B cell (primary cell): ENCODE measurements at regions not wholly inside any gene's neighbourhood (a gene's known extent, or its start where the extent isn't known, plus 50 kb on each side); places are given as distances from the start of the nearest gene placed in this dataset.

Source experiments
- ATAC-seq: fragments of 200-7000 bp; cut with Tn5 transposase; one replicate; pipeline ENCODE4 v1.10.0; 2021; ENCODE audit warnings: low read depth, mild to moderate bottlenecking, moderate number of reproducible peaks, moderate library complexity
- CTCF ChIA-PET: fragments of 350-600 bp; sonication (Branson Sonifier 250); formaldehyde crosslinking; loops from one replicate; lab custom pipeline; 2021; ENCODE audit warnings: antibody characterized with exemption, inconsistent platforms; lab: Charles Lee
- POLR2A ChIA-PET: fragments of 350-600 bp; sonication (Branson Sonifier 250); formaldehyde crosslinking; loops from one replicate; lab custom pipeline; 2021; ENCODE audit warnings: antibody characterized with exemption; lab: Charles Lee
- DNase-seq: peaks from one replicate; pipeline ENCODE4 v3.0.0; 2013
- H2AFZ ChIP-seq: 2 replicates; pipeline ENCODE4 v1.6.1; 2012; ENCODE audit warnings: mild to moderate bottlenecking, low read depth, low read length; ENCODE audit not compliant: insufficient read depth, poor library complexity, severe bottlenecking
- H3K27ac ChIP-seq, 2 donors: 1 replicate in 1 of 2; 2 replicates in 1 of 2; pipeline ENCODE4 v1.5.1; 2012 to 2013; ENCODE audit warnings: low read length in 2 of 2, mild to moderate bottlenecking in 2 of 2, moderate library complexity in 1 of 2
- H3K27me3 ChIP-seq, 4 experiments: fragments of 200-600 bp in 1 of 4; sonication (generic) in 1 of 4; replicated peaks in 1 of 4; 1 replicate in 2 of 4; 2 replicates in 2 of 4; pipeline versions ENCODE4 v1.6.1 to v1.7.0; 2013 to 2016; ENCODE audit warnings: low read length in 3 of 4, mild to moderate bottlenecking in 2 of 4, mixed read lengths in 1 of 4, moderate library complexity in 1 of 4; ENCODE audit not compliant: insufficient read depth in 4 of 4, control insufficient read depth in 3 of 4; ENCODE audit errors: control extremely low read depth in 1 of 4
- H3K36me3 ChIP-seq, 2 experiments: replicated peaks in 1 of 2; 1 replicate in 1 of 2; 2 replicates in 1 of 2; pipeline versions ENCODE4 v1.6.1 to v1.7.1; 2013; ENCODE audit warnings: low read length in 1 of 2; ENCODE audit not compliant: insufficient read depth in 2 of 2, control insufficient read depth in 1 of 2; ENCODE audit errors: control extremely low read depth in 1 of 2, extremely low read depth in 1 of 2
- H3K4me1 ChIP-seq, 2 donors: fragments of 200-600 bp in 1 of 2; sonication (generic) in 1 of 2; 1 replicate in 1 of 2; 2 replicates in 1 of 2; pipeline versions ENCODE4 v1.5.1 to v1.6.1; 2013 to 2017; ENCODE audit warnings: low read length in 2 of 2; ENCODE audit not compliant: control insufficient read depth in 2 of 2, insufficient read depth in 2 of 2
- H3K4me2 ChIP-seq: replicated peaks from 2 replicates; pipeline ENCODE3; 2012; ENCODE audit warnings: mild to moderate bottlenecking, low read depth, low read length; ENCODE audit not compliant: poor library complexity, severe bottlenecking
- H3K4me3 ChIP-seq, 5 experiments: fragments of 200-600 bp in 1 of 5; sonication (generic) in 1 of 5; 1 replicate in 3 of 5; 2 replicates in 2 of 5; pipeline versions ENCODE4 v1.5.1 to v1.7.0; 2011 to 2016; ENCODE audit warnings: low read length in 4 of 5, mild to moderate bottlenecking in 4 of 5, low read depth in 2 of 5, control low read depth in 1 of 5, moderate library complexity in 1 of 5; ENCODE audit not compliant: insufficient read depth in 1 of 5; ENCODE audit errors: control extremely low read depth in 1 of 5, extremely low read depth in 1 of 5
- H3K79me2 ChIP-seq: fragments of 200-600 bp; sonication (generic); one replicate; pipeline ENCODE4 v1.6.0; 2016; ENCODE audit warnings: low read length; ENCODE audit not compliant: control insufficient read depth, insufficient read depth
- H3K9ac ChIP-seq: fragments of 200-600 bp; sonication (generic); 2 replicates; pipeline ENCODE4 v1.6.1; 2017; ENCODE audit warnings: mild to moderate bottlenecking, low read length, moderate library complexity
- H3K9me3 ChIP-seq, 3 donors: one replicate each; pipeline versions ENCODE4 v1.6.1 to v1.7.1; 2013; ENCODE audit warnings: low read length in 2 of 3; ENCODE audit not compliant: control insufficient read depth in 2 of 3, insufficient read depth in 1 of 3; ENCODE audit errors: control extremely low read depth in 1 of 3
- H4K20me1 ChIP-seq: 2 replicates; pipeline ENCODE4 v1.6.0; 2012; ENCODE audit warnings: mild to moderate bottlenecking, low read length; ENCODE audit not compliant: insufficient read depth, control insufficient read depth, poor library complexity, severe bottlenecking
- H3K27ac Mint-ChIP-seq: one replicate; pipeline ENCODE4 v1.8.0; 2021; ENCODE audit warnings: mixed read lengths
- H3K27me3 Mint-ChIP-seq: one replicate; pipeline ENCODE4 v1.8.0; 2021; ENCODE audit warnings: mixed read lengths
- H3K4me1 Mint-ChIP-seq: one replicate; pipeline ENCODE4 v1.8.0; 2021; ENCODE audit warnings: mixed read lengths
- H3K4me3 Mint-ChIP-seq: one replicate; pipeline ENCODE4 v1.8.0; 2021; ENCODE audit warnings: mixed read lengths
- H3K9me3 Mint-ChIP-seq: one replicate; pipeline ENCODE4 v1.8.0; 2022; ENCODE audit warnings: mixed read lengths; ENCODE audit not compliant: insufficient read depth
- CTCF ChIP-seq: fragments of 200-600 bp; IDR thresholded peaks from one replicate; pipeline ENCODE4 v1.8.0; 2022; ENCODE audit warnings: antibody characterized with exemption, mild to moderate bottlenecking
- EZH2 ChIP-seq: IDR thresholded peaks from 2 replicates; pipeline ENCODE4 v1.6.1; 2012; ENCODE audit warnings: borderline replicate concordance, low read depth, mild to moderate bottlenecking, moderate library complexity, low read length; ENCODE audit not compliant: insufficient read depth, poor library complexity, severe bottlenecking
- WGBS: methylation state at CpG from one replicate; pipeline ENCODE4 v1.1.5; 2013; ENCODE audit warnings: missing lambda C conversion rate; ENCODE audit not compliant: insufficient coverage; 5-methylcytosine and 5-hydroxymethylcytosine counted together
- intact Hi-C: fragments of 100-400 bp; cut with micrococcal nuclease; formaldehyde crosslinking; loops from one replicate; pipeline ENCODE4 v1.10.0; 2022

DNA sequence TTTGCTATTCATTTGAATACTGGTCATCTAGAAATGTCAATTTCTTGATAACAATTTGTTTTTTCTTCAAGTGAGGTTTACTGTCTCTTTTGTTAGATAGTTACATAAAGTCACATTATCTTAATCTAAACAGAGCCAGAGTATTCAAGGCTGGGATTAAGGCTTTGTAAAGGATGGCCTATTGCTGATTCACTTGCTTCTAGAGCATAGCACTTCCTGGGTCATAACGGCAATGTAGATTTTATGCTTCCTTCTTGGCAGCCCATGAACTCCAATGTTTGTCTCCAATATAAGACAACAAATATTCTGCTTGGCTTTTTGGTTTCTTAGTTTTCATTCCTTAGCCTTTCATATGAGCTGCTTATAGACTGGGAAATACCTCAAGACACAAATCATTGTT, 2007.9 kb upstream of the CDH6 start:
- no peak overlapping the region for H3K27ac ChIP-seq
- no peaks in the 10 kb centered on the region for H3K9me3 ChIP-seq
- Mint-ChIP-seq H3K4me1 (no peaks in the 10 kb centered on the region), H3K4me3 (no peak overlapping the region), H3K27ac (no peak overlapping the region), H3K9me3 (no peaks in the 10 kb centered on the region), H3K27me3 (no peaks in the 10 kb centered on the region)
- H3K4me2 ChIP-seq = no peak overlapping the region
- no peaks in the 10 kb centered on the region for H3K27me3 ChIP-seq
- H3K4me1 ChIP-seq = no peaks in the 10 kb centered on the region
- 100% methylated on average over 1 of the region's 1 CpG for WGBS
- TF ChIP-seq CTCF = no peak
- no peak for TF ChIP-seq EZH2
- H3K36me3 ChIP-seq = no peaks in the 10 kb centered on the region
- no peak overlapping the region for H3K4me3 ChIP-seq
- ATAC-seq = no peak
- no peak overlapping the region for H2AFZ ChIP-seq
- CTCF ChIA-PET = no interaction called here
- no peak overlapping the region for H3K9ac ChIP-seq
- no peaks in the 10 kb centered on the region for H4K20me1 ChIP-seq
- POLR2A ChIA-PET = no interaction called here
- intact Hi-C loops = no loop called here
- H3K79me2 ChIP-seq = no peaks in the 10 kb centered on the region
- no peak for DNase-seq

DNA sequence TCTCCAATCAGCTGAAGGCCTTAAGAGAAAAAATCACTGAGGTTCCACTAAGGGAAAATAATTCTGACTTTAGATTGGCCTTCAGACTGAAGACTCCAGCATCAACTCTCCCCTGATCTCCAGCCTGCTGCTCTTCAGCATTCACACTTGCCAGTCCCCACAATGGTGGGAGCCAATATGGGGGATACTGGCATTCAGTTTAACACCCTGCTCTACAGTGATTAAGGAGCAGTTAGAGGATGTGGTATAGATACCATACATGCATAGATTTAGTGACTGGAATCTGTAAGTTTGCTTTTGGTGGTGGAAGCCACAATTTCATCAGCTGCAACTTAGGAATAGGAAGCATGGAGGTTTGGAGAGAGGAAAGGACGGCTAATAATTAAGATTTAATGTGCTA, 2017.7 kb upstream of the CDH6 start:
- peaks cover 2% of the 10 kb centered on the region for H3K9me3 Mint-ChIP-seq
- H3K79me2 ChIP-seq = no peaks in the 10 kb centered on the region
- H3K4me1 ChIP-seq = no peaks in the 10 kb centered on the region
- no peak for TF ChIP-seq EZH2
- TF ChIP-seq CTCF = no peak
- no peak overlapping the region for H3K9ac ChIP-seq
- 67% methylated on average over 1 of the region's 1 CpG for whole genome bisulfite sequencing
- intact Hi-C loops = no loop called here
- H3K4me1 Mint-ChIP-seq = no peaks in the 10 kb centered on the region
- no peaks in the 10 kb centered on the region for H3K27me3 ChIP-seq
- no peak overlapping the region for H3K4me2 ChIP-seq
- no peaks in the 10 kb centered on the region for H3K27me3 Mint-ChIP-seq
- no peaks in the 10 kb centered on the region for H3K9me3 ChIP-seq
- H2AFZ ChIP-seq = no peak overlapping the region
- H3K27ac Mint-ChIP-seq = no peak overlapping the region
- ChIA-PET POLR2A (no interaction called here), CTCF (no interaction called here)
- no peak overlapping the region for H3K27ac ChIP-seq
- ATAC-seq = no peak
- DNase-seq = no peak
- no peak overlapping the region for H3K4me3 Mint-ChIP-seq
- no peaks in the 10 kb centered on the region for H4K20me1 ChIP-seq
- no peak overlapping the region for H3K4me3 ChIP-seq
- no peaks in the 10 kb centered on the region for H3K36me3 ChIP-seq
